Erythroblast (primary cell): ENCODE measurements at regions not wholly inside any gene's neighbourhood (a gene's known extent, or its start where the extent isn't known, plus 50 kb on each side); places are given as distances from the start of the nearest gene placed in this dataset.
A peak's percentile ranks its signal among the peaks of the same experiment; 100 is the strongest.

Experiments used
- DNase-seq, 2 experiments: peaks; one replicate each; lab custom pipeline; 2025; lab: John Stamatoyannopoulos, UW
- GATA1 ChIP-seq: IDR thresholded peaks from 2 replicates; pipeline ENCODE4 v1.6.1; 2011; ENCODE audit warnings: low read depth, mild to moderate bottlenecking, control low read depth, low read length, moderate library complexity
- POLR2A ChIP-seq: IDR thresholded peaks from 2 replicates; pipeline ENCODE4 v1.6.1; 2011; ENCODE audit warnings: mild to moderate bottlenecking, low read length

- TF ChIP-seq GATA1 (no peak), POLR2A (no peak)
- DNase-seq: no peak
Observed at GRCh38 chr6:138570725-138571029, 71.4 kb upstream of the NHSL1 start.

GRCh38 chr6:138571181-138571580, 71.9 kb upstream of the NHSL1 start:
- TF ChIP-seq POLR2A: no peak
- no peak for TF ChIP-seq GATA1
- DNase-seq: no peak

- no peak for TF ChIP-seq GATA1
- TF ChIP-seq POLR2A: no peak
- DNase-seq: no peak
Observed at GRCh38 chr6:138571585-138572166, 72.4 kb upstream of the NHSL1 start.

GRCh38 chr6:138572167-138572875, 73.0 kb upstream of the NHSL1 start:
- no peak for DNase-seq
- TF ChIP-seq GATA1 (no peak), POLR2A (no peak)

- TF ChIP-seq POLR2A (no peak), GATA1 (no peak)
- no peak for DNase-seq
Observed at GRCh38 chr6:138572885-138573284, 73.6 kb upstream of the NHSL1 start.

GRCh38 chr6:138575257-138575656, 76.0 kb upstream of the NHSL1 start:
- TF ChIP-seq GATA1: no peak
- TF ChIP-seq POLR2A: no peak
- DNase-seq: no peak

GRCh38 chr6:138576313-138576712, 77.0 kb upstream of the NHSL1 start:
- DNase-seq: no peak
- TF ChIP-seq POLR2A (no peak), GATA1 (no peak)

GRCh38 chr6:138577151-138577915, 78.0 kb upstream of the NHSL1 start:
- DNase-seq: no peak
- TF ChIP-seq GATA1 (no peak), POLR2A (no peak)

GRCh38 chr6:138580040-138580439, 80.7 kb upstream of the NHSL1 start:
- TF ChIP-seq POLR2A (no peak), GATA1 (no peak)
- no peak for DNase-seq

- no peak for TF ChIP-seq POLR2A
- TF ChIP-seq GATA1: no peak
- DNase-seq: no peak
Observed at GRCh38 chr6:138580801-138581200, 81.5 kb upstream of the NHSL1 start.

- DNase-seq: no peak
- TF ChIP-seq POLR2A (no peak), GATA1 (no peak)
Observed at GRCh38 chr6:138582573-138582972, 83.3 kb upstream of the NHSL1 start.

GRCh38 chr6:138586638-138587037, 87.3 kb upstream of the NHSL1 start:
- TF ChIP-seq GATA1: no peak
- TF ChIP-seq POLR2A: no peak

GRCh38 chr6:138588805-138589434, 89.6 kb upstream of the NHSL1 start:
- peak; percentile 66 to 82 for DNase-seq
- TF ChIP-seq GATA1 (no peak), POLR2A (no peak)

More at GRCh38 chr6:138586638-138587037, 87.3 kb upstream of the NHSL1 start:
- no peak for DNase-seq

GRCh38 chr6:138590796-138591709, 91.8 kb upstream of the NHSL1 start:
- no peak for TF ChIP-seq GATA1
- no peak for TF ChIP-seq POLR2A
- DNase-seq: peak; percentile 38 to 57
